Lower lobe of right lung (tissue), 2 donors: ENCODE measurements at regions not wholly inside any gene's neighbourhood (a gene's known extent, or its start where the extent isn't known, plus 50 kb on each side); places are given as distances from the start of the nearest gene placed in this dataset.

Experiments
- ATAC-seq, 2 donors: fragments of 200-7000 bp; cut with Tn5 transposase; one replicate each; pipeline ENCODE4 v1.9.1; 2020 to 2022; ENCODE audit warnings: mild to moderate bottlenecking in 2 of 2, moderate library complexity in 2 of 2
- DNase-seq: peaks from one replicate; pipeline ENCODE4 v3.0.0-alpha.2; 2020
- H3K27ac ChIP-seq: fragments of 200-600 bp; one replicate; pipeline ENCODE4 v1.8.0; 2022
- H3K27me3 ChIP-seq: fragments of 200-600 bp; one replicate; pipeline ENCODE4 v1.8.0; 2022; ENCODE audit warnings: low read depth
- H3K36me3 ChIP-seq: fragments of 200-600 bp; one replicate; pipeline ENCODE4 v1.8.0; 2022; ENCODE audit warnings: mild to moderate bottlenecking
- H3K4me1 ChIP-seq: fragments of 200-600 bp; one replicate; pipeline ENCODE4 v1.8.0; 2022
- H3K4me3 ChIP-seq: fragments of 200-600 bp; one replicate; pipeline ENCODE4 v1.8.0; 2022; ENCODE audit warnings: mild to moderate bottlenecking
- H3K9me3 ChIP-seq: fragments of 200-600 bp; one replicate; pipeline ENCODE4 v1.8.0; 2022
- intact Hi-C: fragments of 100-400 bp; cut with DNase I; formaldehyde crosslinking; loops from one replicate; pipeline ENCODE4 v1.11.0; 2022
- TF ChIP-seq, protein P1 (sequence below): fragments of 200-600 bp; IDR thresholded peaks from one replicate; pipeline ENCODE4 v1.8.0; 2022; ENCODE audit warnings: antibody characterized with exemption, mild to moderate bottlenecking
- donor health status: DM: no; HTN: yes; CAD: no; lungs with severe emphysema.

DNA sequence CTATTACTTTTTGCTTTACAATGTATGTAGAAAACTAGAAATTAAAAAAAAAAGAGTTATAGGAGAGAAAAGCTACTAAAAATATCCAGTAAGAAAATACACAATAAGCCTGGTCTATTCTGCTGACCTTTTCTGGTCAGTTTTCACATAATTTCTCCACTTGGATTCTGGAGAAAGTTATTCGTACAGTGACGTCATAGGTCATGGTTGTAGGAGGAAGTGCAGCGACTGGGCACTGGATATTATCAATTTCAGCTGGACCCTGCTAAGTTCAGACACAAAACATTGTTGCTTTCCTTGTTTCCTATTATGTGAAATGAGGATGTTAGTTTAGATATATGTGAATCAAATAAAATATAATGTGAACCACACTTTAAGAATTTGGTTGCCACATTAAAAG, 201.2 kb downstream of the MTRR start:
- H3K27me3 ChIP-seq: no peaks in the 10 kb centered on the region
- ATAC-seq: no peak
- no peak overlapping the region for H3K27ac ChIP-seq
- H3K4me3 ChIP-seq: no peak overlapping the region
- TF ChIP-seq, protein P1, sequence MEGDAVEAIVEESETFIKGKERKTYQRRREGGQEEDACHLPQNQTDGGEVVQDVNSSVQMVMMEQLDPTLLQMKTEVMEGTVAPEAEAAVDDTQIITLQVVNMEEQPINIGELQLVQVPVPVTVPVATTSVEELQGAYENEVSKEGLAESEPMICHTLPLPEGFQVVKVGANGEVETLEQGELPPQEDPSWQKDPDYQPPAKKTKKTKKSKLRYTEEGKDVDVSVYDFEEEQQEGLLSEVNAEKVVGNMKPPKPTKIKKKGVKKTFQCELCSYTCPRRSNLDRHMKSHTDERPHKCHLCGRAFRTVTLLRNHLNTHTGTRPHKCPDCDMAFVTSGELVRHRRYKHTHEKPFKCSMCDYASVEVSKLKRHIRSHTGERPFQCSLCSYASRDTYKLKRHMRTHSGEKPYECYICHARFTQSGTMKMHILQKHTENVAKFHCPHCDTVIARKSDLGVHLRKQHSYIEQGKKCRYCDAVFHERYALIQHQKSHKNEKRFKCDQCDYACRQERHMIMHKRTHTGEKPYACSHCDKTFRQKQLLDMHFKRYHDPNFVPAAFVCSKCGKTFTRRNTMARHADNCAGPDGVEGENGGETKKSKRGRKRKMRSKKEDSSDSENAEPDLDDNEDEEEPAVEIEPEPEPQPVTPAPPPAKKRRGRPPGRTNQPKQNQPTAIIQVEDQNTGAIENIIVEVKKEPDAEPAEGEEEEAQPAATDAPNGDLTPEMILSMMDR: no peak
- intact Hi-C loops: no loop called here
- no peaks in the 10 kb centered on the region for H3K4me1 ChIP-seq
- no peaks in the 10 kb centered on the region for H3K9me3 ChIP-seq
- no peak for DNase-seq
- H3K36me3 ChIP-seq: no peaks in the 10 kb centered on the region

DNA sequence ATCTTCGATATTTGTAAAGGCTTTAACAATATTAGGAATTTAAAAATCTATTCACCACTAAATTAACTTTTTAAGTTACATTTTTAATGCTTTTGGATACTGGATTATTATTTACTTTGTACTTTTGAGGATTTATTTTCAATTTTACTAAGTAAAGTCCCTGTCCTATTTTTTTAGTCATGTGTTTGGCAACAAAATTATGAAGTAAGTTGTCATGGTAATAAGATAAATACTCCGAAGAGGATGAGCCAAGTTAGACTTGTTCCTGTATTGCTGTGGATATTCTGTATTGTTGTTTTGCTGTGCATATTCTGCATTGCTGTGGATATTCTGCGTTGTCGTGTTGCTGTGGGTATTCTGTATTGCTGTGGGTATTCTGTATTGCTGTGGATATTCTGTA, 210.1 kb downstream of the MTRR start:
- H3K4me3 ChIP-seq: no peak overlapping the region
- intact Hi-C loops: no loop called here

DNA sequence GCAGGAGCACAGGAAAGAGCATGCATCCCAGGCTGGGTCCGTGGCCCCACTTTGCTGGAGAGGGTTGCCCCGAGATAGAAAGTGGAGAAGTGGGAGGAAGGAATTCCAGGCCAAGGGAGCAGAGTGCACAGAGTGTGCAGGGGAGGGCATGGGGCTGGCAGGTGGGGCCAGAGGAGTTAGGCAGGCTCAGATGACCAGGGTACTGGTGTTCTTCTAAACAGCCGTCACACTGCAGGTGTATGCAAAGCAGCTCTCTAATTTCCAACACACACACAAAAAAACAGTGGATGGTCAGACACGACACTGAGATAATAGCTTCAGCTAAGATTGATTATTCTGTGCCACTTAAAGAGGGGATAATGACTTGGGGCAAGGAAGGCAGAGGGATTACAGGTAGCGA, 212.2 kb downstream of the MTRR start:
- no peak for ATAC-seq
- H3K36me3 ChIP-seq: no peaks in the 10 kb centered on the region

More for the DNA sequence above, 210.1 kb downstream of the MTRR start:
- H3K4me1 ChIP-seq: no peaks in the 10 kb centered on the region
- ATAC-seq (no peak), DNase-seq (no peak)
- H3K9me3 ChIP-seq: no peaks in the 10 kb centered on the region
- TF ChIP-seq, protein P1: no peak
- H3K27me3 ChIP-seq: no peaks in the 10 kb centered on the region
- no peaks in the 10 kb centered on the region for H3K36me3 ChIP-seq
- no peak overlapping the region for H3K27ac ChIP-seq

DNA sequence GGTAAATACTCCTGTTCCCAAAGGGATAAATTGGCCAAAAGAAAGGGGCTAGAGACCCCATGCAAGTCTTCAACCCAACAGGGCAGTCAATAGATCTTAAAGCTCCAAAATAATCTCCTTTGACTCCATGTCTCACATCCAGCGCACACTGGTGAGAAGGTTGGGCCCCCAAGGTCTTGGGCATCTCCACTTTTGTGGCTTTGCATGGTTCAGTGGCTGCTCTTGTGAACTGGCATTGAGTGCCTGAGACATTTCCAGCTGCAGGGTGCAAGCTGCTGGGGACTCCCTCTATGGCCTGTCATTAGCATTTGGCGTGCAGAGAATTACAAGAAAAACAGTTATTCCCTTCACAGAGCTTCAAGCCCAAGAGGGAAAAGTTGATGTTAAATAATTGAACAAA, 224.7 kb downstream of the MTRR start:
- TF ChIP-seq, protein P1: no peak
- intact Hi-C loops: no loop called here
- no peaks in the 10 kb centered on the region for H3K9me3 ChIP-seq
- no peaks in the 10 kb centered on the region for H3K27me3 ChIP-seq
- H3K36me3 ChIP-seq: no peaks in the 10 kb centered on the region
- H3K27ac ChIP-seq: no peak overlapping the region
- no peak overlapping the region for H3K4me3 ChIP-seq
- DNase-seq (no peak), ATAC-seq (no peak)
- H3K4me1 ChIP-seq: no peaks in the 10 kb centered on the region

More for the DNA sequence above, 212.2 kb downstream of the MTRR start:
- Histone ChIP-seq H3K9me3 (no peaks in the 10 kb centered on the region), H3K27ac (no peak overlapping the region), H3K4me1 (no peaks in the 10 kb centered on the region), H3K27me3 (no peaks in the 10 kb centered on the region), H3K4me3 (no peak overlapping the region)
- TF ChIP-seq, protein P1: no peak
- intact Hi-C loops: no loop called here
- DNase-seq: no peak

DNA sequence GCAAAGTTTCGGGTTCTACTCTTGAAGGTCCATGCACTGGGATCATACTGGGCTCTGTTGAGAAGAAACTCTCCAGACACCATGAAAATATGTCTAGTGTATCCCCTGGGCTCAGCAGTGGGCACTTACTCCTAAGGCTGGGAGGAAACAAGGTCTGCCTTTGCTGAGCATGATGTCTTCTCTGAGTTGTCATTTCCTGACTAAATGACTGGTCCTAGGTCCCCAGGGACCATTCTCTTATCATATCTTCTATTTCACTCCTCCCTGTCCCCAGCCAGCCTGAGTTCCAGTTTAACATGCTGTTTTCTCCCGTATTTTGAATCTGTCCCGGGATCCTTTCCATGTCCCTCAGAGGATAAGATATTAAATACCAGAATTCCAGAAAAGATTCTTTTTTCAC, 225.4 kb downstream of the MTRR start:
- Histone ChIP-seq H3K27me3 (no peaks in the 10 kb centered on the region), H3K27ac (no peak overlapping the region), H3K9me3 (no peaks in the 10 kb centered on the region), H3K4me3 (no peak overlapping the region), H3K4me1 (no peaks in the 10 kb centered on the region), H3K36me3 (no peaks in the 10 kb centered on the region)
- no peak for DNase-seq
- no peak for ATAC-seq
- TF ChIP-seq, protein P1: no peak
- intact Hi-C loops: no loop called here

DNA sequence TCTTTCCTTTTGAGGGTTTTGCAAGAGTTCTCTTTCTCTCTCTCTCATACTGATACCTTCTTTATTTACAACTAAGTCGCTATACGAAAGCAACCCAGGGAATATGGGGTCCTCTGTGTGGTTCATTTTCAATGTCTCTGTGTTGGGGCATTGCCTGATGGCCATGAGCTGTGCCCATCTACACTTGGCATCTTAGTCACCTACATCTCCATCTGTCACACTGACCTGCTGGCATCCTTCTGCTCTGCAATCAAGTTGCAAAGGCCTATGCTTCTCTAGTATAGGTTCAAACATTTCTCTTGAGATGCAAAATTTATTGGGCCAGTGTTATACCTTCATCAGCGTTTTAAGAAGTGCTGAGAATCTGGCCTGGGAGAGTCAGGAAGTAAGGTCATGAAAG, 228.2 kb downstream of the MTRR start:
- Histone ChIP-seq H3K9me3 (no peaks in the 10 kb centered on the region), H3K27me3 (no peaks in the 10 kb centered on the region), H3K4me1 (no peaks in the 10 kb centered on the region), H3K36me3 (no peaks in the 10 kb centered on the region), H3K4me3 (no peak overlapping the region), H3K27ac (no peak overlapping the region)
- intact Hi-C loops: no loop called here
- TF ChIP-seq, protein P1: no peak
- DNase-seq: no peak
- ATAC-seq: no peak
